Nephron progenitor cell (in vitro differentiated cells): ENCODE measurements at regions not wholly inside any gene's neighbourhood (a gene's known extent, or its start where the extent isn't known, plus 50 kb on each side); places are given as distances from the start of the nearest gene placed in this dataset.

Experiments
- DNase-seq: peaks from one replicate; pipeline ENCODE4 v3.0.0; 2021
- H3K27ac Mint-ChIP-seq: 2 replicates; pipeline ENCODE4 v1.8.0; 2021; ENCODE audit warnings: mild to moderate bottlenecking, moderate library complexity, mixed read lengths
- H3K27me3 Mint-ChIP-seq: 2 replicates; pipeline ENCODE4 v1.8.0; 2021; ENCODE audit warnings: mild to moderate bottlenecking, low read depth, mixed read lengths; ENCODE audit not compliant: poor library complexity
- H3K36me3 Mint-ChIP-seq: 2 replicates; pipeline ENCODE4 v1.8.0; 2021; ENCODE audit warnings: low read depth, mixed read lengths
- H3K4me1 Mint-ChIP-seq: 2 replicates; pipeline ENCODE4 v1.8.0; 2021; ENCODE audit warnings: mixed read lengths
- H3K4me3 Mint-ChIP-seq: 2 replicates; pipeline ENCODE4 v1.8.0; 2021; ENCODE audit warnings: mild to moderate bottlenecking, moderate library complexity, mixed read lengths
- H3K9me3 Mint-ChIP-seq: 2 replicates; pipeline ENCODE4 v1.8.0; 2021; ENCODE audit warnings: mild to moderate bottlenecking, moderate library complexity, mixed read lengths
- TF ChIP-seq, protein P1 (sequence below): fragments of 200-600 bp; sonication (generic); IDR thresholded peaks from 2 replicates; pipeline ENCODE4 v1.5.0; 2021; ENCODE audit warnings: antibody characterized with exemption

DNA sequence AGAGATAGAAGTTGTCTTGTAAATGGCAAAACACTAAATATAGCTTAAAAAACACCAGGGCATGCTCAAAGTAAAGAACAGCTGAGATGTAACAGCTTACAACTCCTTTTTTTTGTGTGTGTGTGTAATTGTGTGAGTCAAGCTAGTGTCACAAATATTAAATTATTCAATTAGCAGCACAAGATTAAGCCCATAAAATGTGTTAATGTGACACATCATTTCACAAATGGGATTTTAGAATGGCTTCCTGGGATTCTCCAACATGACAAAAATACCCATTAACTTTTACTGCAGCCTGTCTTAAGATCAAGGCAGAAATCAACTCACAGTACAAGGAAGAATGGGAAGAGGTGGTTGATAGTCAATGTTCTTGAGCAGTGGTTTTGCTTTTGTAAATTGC, 251.4 kb downstream of the KIF20B start:
- peaks cover 7% of the 10 kb centered on the region for H3K4me1 Mint-ChIP-seq
- no peak overlapping the region for H3K27ac Mint-ChIP-seq
- H3K9me3 Mint-ChIP-seq = peaks cover 7% of the 10 kb centered on the region
- no peaks in the 10 kb centered on the region for H3K36me3 Mint-ChIP-seq
- no peaks in the 10 kb centered on the region for H3K27me3 Mint-ChIP-seq
- no peak for DNase-seq
- TF ChIP-seq, protein P1, sequence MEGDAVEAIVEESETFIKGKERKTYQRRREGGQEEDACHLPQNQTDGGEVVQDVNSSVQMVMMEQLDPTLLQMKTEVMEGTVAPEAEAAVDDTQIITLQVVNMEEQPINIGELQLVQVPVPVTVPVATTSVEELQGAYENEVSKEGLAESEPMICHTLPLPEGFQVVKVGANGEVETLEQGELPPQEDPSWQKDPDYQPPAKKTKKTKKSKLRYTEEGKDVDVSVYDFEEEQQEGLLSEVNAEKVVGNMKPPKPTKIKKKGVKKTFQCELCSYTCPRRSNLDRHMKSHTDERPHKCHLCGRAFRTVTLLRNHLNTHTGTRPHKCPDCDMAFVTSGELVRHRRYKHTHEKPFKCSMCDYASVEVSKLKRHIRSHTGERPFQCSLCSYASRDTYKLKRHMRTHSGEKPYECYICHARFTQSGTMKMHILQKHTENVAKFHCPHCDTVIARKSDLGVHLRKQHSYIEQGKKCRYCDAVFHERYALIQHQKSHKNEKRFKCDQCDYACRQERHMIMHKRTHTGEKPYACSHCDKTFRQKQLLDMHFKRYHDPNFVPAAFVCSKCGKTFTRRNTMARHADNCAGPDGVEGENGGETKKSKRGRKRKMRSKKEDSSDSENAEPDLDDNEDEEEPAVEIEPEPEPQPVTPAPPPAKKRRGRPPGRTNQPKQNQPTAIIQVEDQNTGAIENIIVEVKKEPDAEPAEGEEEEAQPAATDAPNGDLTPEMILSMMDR = no peak
- no peak overlapping the region for H3K4me3 Mint-ChIP-seq

DNA sequence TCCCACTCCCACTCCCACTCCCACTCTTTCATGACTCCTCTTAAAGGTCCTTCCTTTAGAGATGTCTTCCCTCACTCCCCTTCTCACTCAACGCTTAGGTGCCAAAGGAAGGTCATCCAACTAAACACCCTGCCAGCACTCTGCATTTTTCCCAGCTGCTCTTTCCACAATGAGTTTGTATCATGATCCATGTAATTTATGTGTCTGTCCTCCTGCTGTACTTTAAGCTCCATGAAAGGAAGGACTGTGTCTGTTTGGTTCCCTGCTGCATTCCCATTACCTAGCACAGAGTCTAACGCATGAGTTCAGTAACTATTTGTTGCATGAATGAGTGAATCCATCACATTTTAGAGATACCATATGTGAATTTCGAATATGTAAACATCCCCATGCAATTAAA, 252.7 kb downstream of the KIF20B start:
- no peak overlapping the region for H3K4me3 Mint-ChIP-seq
- TF ChIP-seq, protein P1 = no peak
- no peaks in the 10 kb centered on the region for H3K9me3 Mint-ChIP-seq
- peaks cover 7% of the 10 kb centered on the region for H3K4me1 Mint-ChIP-seq
- H3K27me3 Mint-ChIP-seq = no peaks in the 10 kb centered on the region
- H3K36me3 Mint-ChIP-seq = no peaks in the 10 kb centered on the region
- DNase-seq = no peak
- no peak overlapping the region for H3K27ac Mint-ChIP-seq

DNA sequence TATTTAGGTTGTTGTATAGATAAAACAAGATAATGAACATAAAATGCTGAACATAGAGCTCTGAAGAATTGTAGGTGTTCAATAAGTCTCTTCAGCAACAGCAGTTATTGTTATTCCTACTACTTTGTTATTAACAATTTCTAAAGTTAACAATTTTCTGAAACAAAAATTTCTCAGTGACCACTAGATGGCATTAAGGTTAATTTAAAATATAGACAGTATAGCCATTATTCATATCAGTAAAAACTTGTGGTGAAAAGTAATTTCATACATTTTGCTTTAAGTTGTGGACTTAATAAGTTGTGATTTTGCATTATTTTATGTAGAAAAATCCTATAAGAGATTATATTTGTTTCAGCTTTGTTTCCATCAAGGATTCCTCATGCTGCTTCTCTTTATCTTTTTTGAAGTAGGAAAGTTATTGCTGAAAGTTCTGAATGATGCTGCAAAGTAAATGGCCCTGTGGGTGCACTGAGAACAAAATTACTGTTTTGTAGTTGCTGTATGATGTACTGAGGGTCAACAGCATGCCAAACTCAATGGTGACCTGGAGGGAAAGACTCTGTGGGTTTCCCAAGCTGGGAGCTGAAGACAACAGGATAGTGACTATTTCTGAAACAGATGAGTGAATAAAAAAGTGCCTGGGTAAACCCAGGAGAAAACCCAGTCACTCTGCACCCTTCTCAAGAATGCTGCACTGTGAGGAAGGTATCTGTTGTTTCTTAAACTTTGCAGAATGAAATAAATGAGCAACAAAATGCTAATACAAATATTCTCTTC, 253.6 kb downstream of the KIF20B start:
- no peak overlapping the region for H3K27ac Mint-ChIP-seq
- no peak overlapping the region for H3K4me3 Mint-ChIP-seq
- no peaks in the 10 kb centered on the region for H3K27me3 Mint-ChIP-seq
- no peaks in the 10 kb centered on the region for H3K36me3 Mint-ChIP-seq
- TF ChIP-seq, protein P1 = no peak
- H3K4me1 Mint-ChIP-seq = peaks cover 7% of the 10 kb centered on the region
- no peak for DNase-seq
- no peaks in the 10 kb centered on the region for H3K9me3 Mint-ChIP-seq

DNA sequence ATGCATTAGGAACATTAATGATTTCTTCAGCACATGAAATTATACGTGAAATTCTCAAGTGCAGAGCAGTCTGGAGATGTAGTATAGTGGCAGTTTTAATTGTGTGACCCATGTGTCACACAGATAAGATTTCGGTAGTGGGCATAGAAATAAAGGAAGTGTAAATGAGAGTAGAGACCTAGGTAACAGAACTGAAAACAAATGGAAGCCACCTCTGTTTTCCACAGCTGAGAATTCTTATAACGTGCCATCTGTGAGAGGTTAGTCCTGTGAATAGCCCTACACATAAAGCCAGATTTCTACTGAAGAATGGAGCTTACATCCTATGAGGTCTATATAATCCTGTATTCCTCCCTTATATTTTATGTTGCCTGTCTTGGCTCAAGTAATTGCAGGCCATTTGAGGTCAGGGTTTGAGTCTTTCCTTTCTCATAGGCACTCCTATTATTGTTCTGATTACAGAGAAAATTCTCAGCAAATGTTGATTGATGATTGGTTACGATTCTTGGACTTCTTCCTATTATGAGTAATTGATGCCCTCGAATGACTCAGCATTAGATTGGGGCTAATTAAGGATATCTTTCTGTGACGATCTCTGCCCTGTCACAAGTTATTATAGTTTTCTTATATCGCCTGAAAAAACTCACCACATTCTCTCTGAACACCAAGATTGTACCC, 258.2 kb downstream of the KIF20B start:
- DNase-seq = no peak
- H3K9me3 Mint-ChIP-seq = no peaks in the 10 kb centered on the region
- H3K4me1 Mint-ChIP-seq = no peaks in the 10 kb centered on the region
- no peak overlapping the region for H3K4me3 Mint-ChIP-seq
- no peaks in the 10 kb centered on the region for H3K27me3 Mint-ChIP-seq
- no peaks in the 10 kb centered on the region for H3K36me3 Mint-ChIP-seq
- no peak overlapping the region for H3K27ac Mint-ChIP-seq
- TF ChIP-seq, protein P1 = no peak

DNA sequence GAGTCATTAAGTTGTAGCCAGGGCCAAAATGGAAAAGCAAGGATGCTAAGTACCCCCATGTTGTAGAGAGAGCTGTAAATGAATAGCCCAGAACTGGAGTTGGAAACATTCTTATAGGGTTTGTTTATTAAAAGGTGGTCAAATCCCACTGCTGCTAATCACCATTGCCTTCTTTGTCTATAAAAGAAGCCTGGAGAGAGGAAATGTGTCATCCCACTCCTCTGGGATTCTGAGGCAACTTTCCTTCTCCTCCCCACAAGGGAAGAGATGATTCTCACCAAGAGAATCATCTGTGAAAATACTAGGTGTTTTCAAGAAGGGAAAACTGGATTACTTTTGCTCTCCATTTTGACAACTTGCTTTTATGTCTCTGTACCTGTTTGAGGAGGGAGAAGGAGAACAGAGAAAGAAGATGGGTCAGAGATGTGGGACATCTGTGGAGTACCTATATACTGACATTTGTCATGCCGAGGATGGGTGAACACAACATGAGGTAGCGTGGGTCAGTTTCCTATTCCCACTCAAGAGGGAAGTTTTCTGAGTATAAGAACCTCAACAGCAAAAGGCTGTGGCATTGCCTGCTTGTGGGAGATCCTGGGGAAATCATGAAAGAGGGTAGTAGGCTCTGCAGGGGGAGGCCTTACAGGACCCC, 262.2 kb downstream of the KIF20B start:
- Mint-ChIP-seq H3K36me3 (no peaks in the 10 kb centered on the region), H3K4me1 (peaks cover 5% of the 10 kb centered on the region), H3K9me3 (no peaks in the 10 kb centered on the region)

More for the DNA sequence above, 262.2 kb downstream of the KIF20B start:
- TF ChIP-seq, protein P1 = no peak
- Mint-ChIP-seq H3K27me3 (no peaks in the 10 kb centered on the region), H3K4me3 (no peak overlapping the region), H3K27ac (no peak overlapping the region)
- no peak for DNase-seq
